H9 (cell line): ENCODE measurements at regions not wholly inside any gene's neighbourhood (a gene's known extent, or its start where the extent isn't known, plus 50 kb on each side); places are given as distances from the start of the nearest gene placed in this dataset.

Experiments
- DNase-seq: peaks from one replicate; pipeline ENCODE4 v3.0.0-alpha.2; 2017
- H2AFZ ChIP-seq: one replicate; pipeline ENCODE4 v1.6.1; 2013; ENCODE audit warnings: mild to moderate bottlenecking, low read length, control low read depth, moderate library complexity
- H2AK5ac ChIP-seq: 2 replicates; pipeline ENCODE4 v1.6.1; 2013; ENCODE audit warnings: low read length, control low read depth, mixed read lengths; ENCODE audit not compliant: insufficient read length
- H2BK120ac ChIP-seq: one replicate; pipeline ENCODE4 v1.6.1; 2013; ENCODE audit warnings: low read depth, mild to moderate bottlenecking, low read length, control low read depth, inconsistent platforms; ENCODE audit not compliant: poor library complexity, severe bottlenecking
- H2BK12ac ChIP-seq: 2 replicates; pipeline ENCODE4 v1.6.1; 2013; ENCODE audit warnings: low read length, control low read depth, mixed read lengths, low read depth; ENCODE audit not compliant: insufficient read length
- H2BK15ac ChIP-seq: 2 replicates; pipeline ENCODE4 v1.6.1; 2013; ENCODE audit warnings: low read depth, low read length, control low read depth
- H2BK20ac ChIP-seq: one replicate; pipeline ENCODE4 v1.6.1; 2013; ENCODE audit warnings: low read depth, mild to moderate bottlenecking, low read length, control low read depth, inconsistent platforms; ENCODE audit not compliant: poor library complexity, severe bottlenecking
- H2BK5ac ChIP-seq: 2 replicates; pipeline ENCODE4 v1.6.1; 2013; ENCODE audit warnings: low read length, control low read depth, mixed read lengths; ENCODE audit not compliant: insufficient read length
- H3K14ac ChIP-seq: 2 replicates; pipeline ENCODE4 v1.6.1; 2013; ENCODE audit warnings: low read length, control low read depth; ENCODE audit not compliant: insufficient read depth
- H3K18ac ChIP-seq: 2 replicates; pipeline ENCODE4 v1.6.1; 2013; ENCODE audit warnings: low read depth, mild to moderate bottlenecking, mixed read lengths, low read length, control low read depth; ENCODE audit not compliant: insufficient read length
- H3K23ac ChIP-seq: 2 replicates; pipeline ENCODE4 v1.6.1; 2013; ENCODE audit warnings: low read length, control low read depth, mixed read lengths, low read depth; ENCODE audit not compliant: insufficient read length
- H3K23me2 ChIP-seq: 2 replicates; pipeline ENCODE4 v1.6.1; 2013; ENCODE audit warnings: low read depth, mild to moderate bottlenecking, mixed read lengths, low read length, control low read depth; ENCODE audit not compliant: insufficient read length, poor library complexity, severe bottlenecking
- H3K27ac ChIP-seq: 2 replicates; pipeline ENCODE4 v1.5.1; 2013; ENCODE audit warnings: low read length, control low read depth, mixed read lengths, low read depth; ENCODE audit not compliant: insufficient read length
- H3K27me3 ChIP-seq: 2 replicates; pipeline ENCODE4 v1.6.1; 2013; ENCODE audit warnings: low read length, control low read depth, inconsistent platforms; ENCODE audit not compliant: insufficient read depth
- H3K4ac ChIP-seq: 2 replicates; pipeline ENCODE4 v1.6.1; 2013; ENCODE audit warnings: low read depth, mild to moderate bottlenecking, control low read depth, inconsistent platforms, low read length, moderate library complexity
- H3K4me1 ChIP-seq: 2 replicates; pipeline ENCODE4 v1.6.1; 2013; ENCODE audit warnings: low read length, control low read depth, inconsistent platforms; ENCODE audit not compliant: insufficient read depth
- H3K4me2 ChIP-seq: 2 replicates; pipeline ENCODE4 v1.6.1; 2013; ENCODE audit warnings: low read length, control low read depth, mixed read lengths; ENCODE audit not compliant: insufficient read length, insufficient read depth
- H3K56ac ChIP-seq: 2 replicates; pipeline ENCODE4 v1.6.1; 2013; ENCODE audit warnings: low read depth, mild to moderate bottlenecking, mixed read lengths, low read length, control low read depth; ENCODE audit not compliant: insufficient read length
- H3K79me1 ChIP-seq: 2 replicates; pipeline ENCODE4 v1.6.1; 2013; ENCODE audit warnings: low read depth, mild to moderate bottlenecking, moderate library complexity, low read length, control low read depth, inconsistent platforms; ENCODE audit not compliant: insufficient read depth, poor library complexity, severe bottlenecking
- H3K79me2 ChIP-seq: 2 replicates; pipeline ENCODE4 v1.6.1; 2013; ENCODE audit warnings: low read length, control low read depth, inconsistent platforms; ENCODE audit not compliant: insufficient read depth
- H3K9ac ChIP-seq: 2 replicates; pipeline ENCODE4 v1.6.1; 2013; ENCODE audit warnings: low read length, control low read depth, mixed read lengths; ENCODE audit not compliant: insufficient read length; ENCODE audit errors: extremely low read depth
- H3K9me3 ChIP-seq: one replicate; pipeline ENCODE4 v1.6.1; 2013; ENCODE audit warnings: low read depth, low read length, inconsistent platforms; ENCODE audit not compliant: control insufficient read depth
- H3T11ph ChIP-seq: one replicate; pipeline ENCODE4 v1.6.1; 2013; ENCODE audit warnings: mild to moderate bottlenecking, low read length, control low read depth, inconsistent platforms
- H4K20me1 ChIP-seq: one replicate; pipeline ENCODE4 v1.6.1; 2013; ENCODE audit not compliant: control insufficient read depth, insufficient read length, insufficient read depth
- H4K5ac ChIP-seq: 2 replicates; pipeline ENCODE4 v1.6.1; 2013; ENCODE audit warnings: low read depth, mild to moderate bottlenecking, mixed read lengths, low read length, control low read depth; ENCODE audit not compliant: insufficient read length
- H4K8ac ChIP-seq: replicated peaks from 2 replicates; pipeline ENCODE4 v1.6.1; 2013; ENCODE audit warnings: low read length, control low read depth, mixed read lengths, low read depth; ENCODE audit not compliant: insufficient read length
- H4K91ac ChIP-seq: 2 replicates; pipeline ENCODE4 v1.6.1; 2013; ENCODE audit warnings: low read depth, mild to moderate bottlenecking, moderate library complexity, mixed read lengths, low read length, control low read depth; ENCODE audit not compliant: insufficient read length
- H3K27ac Mint-ChIP-seq, 3 experiments: 2 replicates in 2 of 3; 3 replicates in 1 of 3; pipeline ENCODE4 v1.8.0; 2020 to 2021; ENCODE audit warnings: mixed read lengths in 3 of 3, mild to moderate bottlenecking in 1 of 3, moderate library complexity in 1 of 3
- H3K27me3 Mint-ChIP-seq: 2 replicates; pipeline ENCODE4 v1.8.0; 2021; ENCODE audit warnings: low read depth, mild to moderate bottlenecking, moderate library complexity, mixed read lengths
- H3K36me3 Mint-ChIP-seq, 3 experiments: 2 replicates in 2 of 3; 3 replicates in 1 of 3; pipeline ENCODE4 v1.8.0; 2020 to 2021; ENCODE audit warnings: low read depth in 3 of 3, mixed read lengths in 3 of 3; ENCODE audit not compliant: insufficient read depth in 1 of 3
- H3K4me1 Mint-ChIP-seq, 2 experiments: 2 replicates each; pipeline ENCODE4 v1.8.0; 2020; ENCODE audit warnings: mixed read lengths in 2 of 2
- H3K4me3 Mint-ChIP-seq, 2 experiments: 2 replicates in 1 of 2; 3 replicates in 1 of 2; pipeline ENCODE4 v1.8.0; 2020 to 2021; ENCODE audit warnings: mild to moderate bottlenecking in 2 of 2, mixed read lengths in 2 of 2, moderate library complexity in 1 of 2
- H3K9me3 Mint-ChIP-seq, 2 experiments: 2 replicates in 1 of 2; 3 replicates in 1 of 2; pipeline ENCODE4 v1.8.0; 2020; ENCODE audit warnings: mild to moderate bottlenecking in 2 of 2, mixed read lengths in 2 of 2, moderate library complexity in 1 of 2
- CTCF ChIP-seq: fragments of 200-600 bp; sonication (generic); conservative IDR thresholded peaks from 3 replicates; pipeline ENCODE4 v1.8.0; 2021; ENCODE audit warnings: antibody characterized with exemption, mild to moderate bottlenecking
- WGBS: extraction: QIAGEN DNeasy Blood & Tissue Kit; methylation state at CpG from one replicate; pipeline ENCODE4 v1.1.7; 2013; ENCODE audit warnings: missing lambda C conversion rate, low lambda C conversion rate, mixed read lengths; ENCODE audit not compliant: insufficient read length; ENCODE audit errors: extremely low coverage; 5-methylcytosine and 5-hydroxymethylcytosine counted together

- no peak overlapping the region for H2BK5ac ChIP-seq
- no peak overlapping the region for H3K27ac ChIP-seq
- no peak overlapping the region for H3K18ac ChIP-seq
- no CpG with 5 or more reads among the region's 2 CpGs for WGBS
- H3K4me2 ChIP-seq = no peak overlapping the region
- H2BK12ac ChIP-seq = no peak overlapping the region
- no peak overlapping the region for H3T11ph ChIP-seq
- H4K5ac ChIP-seq = no peak overlapping the region
- no peak overlapping the region for H3K14ac ChIP-seq
- no peak overlapping the region for H3K27ac Mint-ChIP-seq
- H3K27me3 Mint-ChIP-seq = no peaks in the 10 kb centered on the region
- H2BK15ac ChIP-seq = no peak overlapping the region
- no peak overlapping the region for H3K23ac ChIP-seq
- no peak for DNase-seq
- no peak overlapping the region for H4K91ac ChIP-seq
- H3K4me1 ChIP-seq = peaks cover 6% of the 10 kb centered on the region
- peaks cover 20% of the 10 kb centered on the region in 2 experiments for H3K4me1 Mint-ChIP-seq
- H2AK5ac ChIP-seq = no peak overlapping the region
- peaks cover 7 to 15% (median 9%) of the 10 kb centered on the region in 3 experiments for H3K36me3 Mint-ChIP-seq
- H2BK20ac ChIP-seq = no peak overlapping the region
- no peak overlapping the region for H3K4me3 Mint-ChIP-seq
- H2AFZ ChIP-seq = no peak overlapping the region
- no peaks in the 10 kb centered on the region for H3K79me1 ChIP-seq
- H3K27me3 ChIP-seq = no peaks in the 10 kb centered on the region
- no peak overlapping the region for H2BK120ac ChIP-seq
- no peak overlapping the region for H4K8ac ChIP-seq
- H3K9ac ChIP-seq = no peak overlapping the region
- no peak overlapping the region for H3K56ac ChIP-seq
- H3K9me3 Mint-ChIP-seq = peaks cover 10 to 13% of the 10 kb centered on the region in 2 experiments
- H4K20me1 ChIP-seq = no peaks in the 10 kb centered on the region
- no peaks in the 10 kb centered on the region for H3K23me2 ChIP-seq
- no peak for TF ChIP-seq CTCF
- H3K79me2 ChIP-seq = no peaks in the 10 kb centered on the region
- H3K4ac ChIP-seq = no peak overlapping the region
- no peaks in the 10 kb centered on the region for H3K9me3 ChIP-seq
These were observed 56.6 kb downstream of the STYXL2 start for GRCh38 chr1:167150492-167150833.
